ENCODE measurements at regions not wholly inside any gene's neighbourhood (a gene's known extent, or its start where the extent isn't known, plus 50 kb on each side); places are given as distances from the start of the nearest gene placed in this dataset.

DNA sequence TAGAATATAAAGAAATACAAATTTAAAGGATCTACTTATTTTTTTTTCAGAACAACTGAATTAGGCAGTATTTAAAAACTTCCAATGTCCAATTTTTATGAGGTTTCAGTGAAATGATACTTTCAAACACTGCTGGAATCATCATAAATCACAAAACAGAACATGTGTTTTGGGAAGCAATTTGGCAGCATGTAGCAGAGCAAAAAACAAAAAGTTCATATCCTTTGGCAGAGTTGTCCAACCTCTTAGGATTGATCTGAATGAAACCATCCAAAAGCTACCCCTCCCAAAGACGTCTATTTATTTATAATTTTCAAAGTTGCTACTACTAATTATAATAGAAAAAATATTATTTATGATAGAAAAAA, 192.4 kb upstream of the PUM3 start:
- Histone ChIP-seq H3K9me3 (ENCODE audit: low read length) (no peaks in the 10 kb centered on the region), H3K36me3 (ENCODE audit: insufficient read depth, low read length) (no peaks in the 10 kb centered on the region), H3K4me3 (ENCODE audit: low read length) (no peak overlapping the region), H3K27me3 (ENCODE audit: insufficient read depth, low read length) (no peaks in the 10 kb centered on the region), H2AFZ (ENCODE audit: low read depth, low read length) (no peak overlapping the region), H3K4me1 (ENCODE audit: insufficient read depth, low read length) (peaks cover 4% of the 10 kb centered on the region)

DNA sequence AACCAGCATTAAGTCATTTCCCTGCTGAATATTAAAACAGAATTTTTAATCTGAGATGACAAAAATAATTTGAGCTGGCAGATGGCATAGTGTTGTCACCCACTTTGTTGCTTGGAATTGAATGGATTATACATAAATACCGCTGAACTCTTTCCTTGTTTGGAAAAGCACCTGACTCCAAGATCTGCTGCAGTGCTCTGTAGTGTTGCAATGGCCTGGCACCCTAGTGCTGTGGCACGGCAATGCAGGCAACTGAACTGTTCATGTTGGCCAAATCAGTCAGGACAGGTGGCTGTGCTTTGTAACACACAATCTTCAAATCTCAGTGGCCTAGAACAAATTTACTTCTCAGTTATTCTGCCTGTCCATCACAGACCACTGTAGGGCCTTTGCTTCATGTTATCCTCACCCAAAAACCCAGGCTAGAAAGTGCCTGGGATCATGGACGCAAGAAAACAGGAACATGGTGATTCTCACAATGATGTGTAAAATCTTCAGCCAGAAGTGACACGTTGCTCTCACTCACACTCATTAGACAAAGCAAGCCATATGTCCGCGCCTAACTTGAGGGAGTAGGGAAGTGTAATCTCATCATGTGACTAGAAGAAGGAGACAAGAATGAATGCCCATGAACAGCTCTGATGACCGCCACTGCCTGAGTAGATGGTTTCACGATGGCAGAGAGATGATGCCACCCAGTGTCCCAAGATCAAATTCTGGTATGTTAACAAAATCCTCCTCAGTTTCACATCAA, 191.9 kb upstream of the PUM3 start:
- Histone ChIP-seq H3K27me3 (ENCODE audit: insufficient read depth, low read length) (no peaks in the 10 kb centered on the region), H3K9me3 (ENCODE audit: low read length) (no peaks in the 10 kb centered on the region), H2AFZ (ENCODE audit: low read depth, low read length) (no peak overlapping the region), H3K4me3 (ENCODE audit: low read length) (no peak overlapping the region), H3K36me3 (ENCODE audit: insufficient read depth, low read length) (no peaks in the 10 kb centered on the region), H3K4me1 (ENCODE audit: insufficient read depth, low read length) (peaks cover 4% of the 10 kb centered on the region)

DNA sequence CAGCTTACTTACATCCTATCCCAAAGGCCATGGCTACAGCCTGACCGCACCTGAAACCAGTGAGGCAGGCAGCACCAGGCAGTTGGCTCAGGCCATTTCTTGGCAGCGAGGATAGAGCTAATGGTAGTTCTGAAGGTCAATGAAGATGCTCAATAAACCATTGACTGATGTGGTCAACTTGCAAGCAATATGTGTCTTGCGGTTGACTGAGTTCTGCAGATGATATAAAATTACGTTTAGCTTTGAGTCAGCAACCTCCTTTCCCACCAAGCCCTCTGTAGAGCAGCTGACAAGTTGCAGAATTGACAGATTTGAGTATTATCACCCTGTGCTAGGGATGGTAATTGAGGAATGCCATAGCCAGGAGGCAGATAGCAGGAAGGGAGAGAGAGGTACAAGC, 189.0 kb upstream of the PUM3 start:
- Histone ChIP-seq H3K9me3 (ENCODE audit: low read length) (no peaks in the 10 kb centered on the region), H3K27me3 (ENCODE audit: insufficient read depth, low read length) (no peaks in the 10 kb centered on the region), H3K4me1 (ENCODE audit: insufficient read depth, low read length) (no peaks in the 10 kb centered on the region), H3K36me3 (ENCODE audit: insufficient read depth, low read length) (no peaks in the 10 kb centered on the region), H3K4me3 (ENCODE audit: low read length) (no peak overlapping the region), H2AFZ (ENCODE audit: low read depth, low read length) (no peak overlapping the region)

DNA sequence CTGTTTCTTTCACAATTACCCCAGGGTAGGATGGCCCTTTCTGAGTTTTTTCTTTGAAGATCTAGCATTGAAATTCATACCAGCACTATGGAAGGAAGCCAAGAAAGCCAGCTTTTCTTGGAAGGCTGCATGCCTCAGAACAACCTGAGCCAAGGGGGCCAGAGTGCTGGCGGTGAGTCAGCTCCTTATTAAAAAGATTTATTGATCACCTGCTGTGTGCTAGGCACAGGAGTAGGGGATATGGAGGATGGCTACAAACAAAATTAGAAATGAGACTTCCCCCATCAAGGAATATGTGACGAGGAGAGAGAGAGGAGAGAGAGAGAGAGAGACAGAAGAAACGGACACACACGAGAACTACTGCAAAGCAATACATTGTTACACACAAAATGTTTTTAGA, 184.6 kb upstream of the PUM3 start:
- H3K27me3 ChIP-seq (ENCODE audit: insufficient read depth, low read length), result no peaks in the 10 kb centered on the region
- H2AFZ ChIP-seq (ENCODE audit: low read depth, low read length), result no peak overlapping the region
- H3K4me1 ChIP-seq (ENCODE audit: insufficient read depth, low read length), result no peaks in the 10 kb centered on the region
- H3K36me3 ChIP-seq (ENCODE audit: insufficient read depth, low read length), result no peaks in the 10 kb centered on the region
- H3K4me3 ChIP-seq (ENCODE audit: low read length), result no peak overlapping the region
- H3K9me3 ChIP-seq (ENCODE audit: low read length), result no peaks in the 10 kb centered on the region

DNA sequence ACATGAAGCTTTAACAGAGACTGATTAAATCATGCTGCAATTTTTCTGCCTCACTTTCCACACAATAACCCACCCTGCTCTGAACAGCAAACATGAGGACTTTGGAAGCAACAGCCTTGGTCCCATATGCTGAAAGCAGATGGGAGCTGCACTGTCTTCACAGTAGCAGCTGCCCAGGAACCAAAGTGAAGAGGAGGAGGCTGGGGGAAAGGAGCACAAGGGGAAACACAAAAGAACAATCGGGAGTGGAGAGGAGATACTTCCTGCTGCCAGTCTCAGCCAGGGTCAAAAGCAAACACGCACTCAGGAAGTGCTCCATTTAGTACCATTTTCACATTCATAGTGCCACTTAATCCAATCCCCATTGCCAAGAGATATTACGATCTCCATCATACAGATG, 183.3 kb upstream of the PUM3 start:
- H2AFZ ChIP-seq (ENCODE audit: low read depth, low read length), result no peak overlapping the region
- no peaks in the 10 kb centered on the region for H3K36me3 ChIP-seq (ENCODE audit: insufficient read depth, low read length)
- no peak overlapping the region for H3K4me3 ChIP-seq (ENCODE audit: low read length)
- H3K9me3 ChIP-seq (ENCODE audit: low read length), result no peaks in the 10 kb centered on the region
- no peaks in the 10 kb centered on the region for H3K27me3 ChIP-seq (ENCODE audit: insufficient read depth, low read length)
- no peaks in the 10 kb centered on the region for H3K4me1 ChIP-seq (ENCODE audit: insufficient read depth, low read length)

DNA sequence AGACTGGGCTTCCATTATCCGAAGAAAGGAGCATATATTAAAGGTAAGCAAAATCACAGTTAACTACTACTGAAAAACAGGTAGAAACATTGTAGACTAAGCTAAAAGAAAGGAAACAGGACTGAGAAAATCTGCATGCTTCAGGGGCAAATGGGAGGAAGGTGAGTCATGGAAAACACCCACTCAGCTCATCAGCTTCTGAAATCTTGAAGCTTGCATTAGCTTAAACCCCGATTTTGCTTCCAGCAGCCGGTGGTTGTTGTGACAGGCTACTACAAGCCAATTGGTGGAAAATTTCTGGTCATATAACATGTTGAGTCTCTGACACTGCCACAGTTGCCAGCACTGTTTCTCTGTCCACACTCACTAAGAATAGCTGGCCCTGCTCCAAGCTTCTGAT, 179.6 kb upstream of the PUM3 start:
- no peaks in the 10 kb centered on the region for H3K4me1 ChIP-seq (ENCODE audit: insufficient read depth, low read length)
- H3K4me3 ChIP-seq (ENCODE audit: low read length), result no peak overlapping the region
- H3K36me3 ChIP-seq (ENCODE audit: insufficient read depth, low read length), result no peaks in the 10 kb centered on the region
- no peaks in the 10 kb centered on the region for H3K27me3 ChIP-seq (ENCODE audit: insufficient read depth, low read length)
- no peak overlapping the region for H2AFZ ChIP-seq (ENCODE audit: low read depth, low read length)
- no peaks in the 10 kb centered on the region for H3K9me3 ChIP-seq (ENCODE audit: low read length)

DNA sequence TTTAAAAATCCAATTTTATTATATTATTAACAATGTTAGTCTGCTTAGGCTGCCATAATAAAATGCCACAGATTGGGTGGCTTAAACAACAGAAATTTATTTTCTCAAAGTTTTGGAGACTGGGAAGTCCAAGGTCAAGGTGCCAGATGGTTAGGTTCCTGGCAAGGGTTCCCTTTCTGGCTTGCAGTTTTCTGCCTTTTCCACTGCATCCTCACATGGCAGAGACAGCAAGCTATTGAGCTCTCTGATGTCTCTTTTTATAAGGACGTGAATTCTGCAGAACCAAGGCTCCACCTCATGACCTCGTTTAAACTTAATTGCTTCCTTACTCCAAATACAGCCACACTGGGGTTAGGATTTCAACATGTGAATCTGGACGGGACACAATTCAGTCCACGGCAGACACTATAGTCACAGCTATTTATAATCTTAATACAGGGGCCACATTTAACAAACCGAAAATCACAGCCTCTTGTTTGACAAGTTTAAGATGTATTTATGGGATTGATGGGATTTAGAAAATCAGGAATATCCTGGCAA, 174.9 kb upstream of the PUM3 start:
- H3K36me3 ChIP-seq (ENCODE audit: insufficient read depth, low read length), result no peaks in the 10 kb centered on the region
- H3K4me3 ChIP-seq (ENCODE audit: low read length), result no peak overlapping the region
- no peaks in the 10 kb centered on the region for H3K9me3 ChIP-seq (ENCODE audit: low read length)
- no peak overlapping the region for H2AFZ ChIP-seq (ENCODE audit: low read depth, low read length)
- no peaks in the 10 kb centered on the region for H3K27me3 ChIP-seq (ENCODE audit: insufficient read depth, low read length)
- H3K4me1 ChIP-seq (ENCODE audit: insufficient read depth, low read length), result no peaks in the 10 kb centered on the region

DNA sequence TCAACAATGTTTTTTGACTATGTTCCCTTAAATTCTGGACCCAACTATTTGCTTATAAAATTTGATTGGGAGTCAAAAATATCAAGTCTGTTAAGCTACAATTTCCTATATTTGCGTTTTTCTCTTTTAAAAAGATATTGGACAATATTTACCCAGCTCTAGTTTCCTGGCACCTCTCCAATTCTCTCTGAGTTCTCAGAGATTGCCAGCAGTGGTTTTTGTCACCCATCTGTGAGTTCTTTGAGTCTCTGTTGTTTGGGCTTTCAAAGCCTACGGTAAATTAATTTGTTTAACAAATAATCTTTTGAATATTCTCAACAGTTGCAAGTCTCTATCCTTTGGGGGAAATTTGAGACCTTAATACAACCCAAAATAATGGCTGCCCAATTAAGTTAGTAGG, 174.2 kb upstream of the PUM3 start:
- no peaks in the 10 kb centered on the region for H3K9me3 ChIP-seq (ENCODE audit: low read length)
- H3K27me3 ChIP-seq (ENCODE audit: insufficient read depth, low read length), result no peaks in the 10 kb centered on the region
- H3K4me1 ChIP-seq (ENCODE audit: insufficient read depth, low read length), result no peaks in the 10 kb centered on the region
- H3K36me3 ChIP-seq (ENCODE audit: insufficient read depth, low read length), result no peaks in the 10 kb centered on the region
- H2AFZ ChIP-seq (ENCODE audit: low read depth, low read length), result no peak overlapping the region
- no peak overlapping the region for H3K4me3 ChIP-seq (ENCODE audit: low read length)

DNA sequence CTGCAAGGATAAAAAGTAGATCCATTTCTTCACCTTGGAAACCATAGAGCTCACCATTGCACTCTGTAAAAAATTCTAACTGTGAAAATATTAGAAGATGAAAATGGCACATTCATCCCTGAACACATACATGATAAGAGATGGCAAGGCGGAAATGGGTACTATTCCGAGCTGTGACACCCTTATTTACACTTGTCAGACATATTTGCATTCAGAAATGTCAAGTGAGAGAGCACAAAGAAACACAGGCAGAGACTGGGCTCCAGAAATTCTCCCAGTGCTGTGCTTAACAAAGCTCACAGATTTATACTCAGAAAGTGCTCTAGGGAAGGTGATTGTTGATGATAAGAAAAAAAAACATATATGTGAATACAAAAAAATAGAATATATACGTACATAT, 170.3 kb upstream of the PUM3 start:
- Histone ChIP-seq H3K27me3 (ENCODE audit: insufficient read depth, low read length) (no peaks in the 10 kb centered on the region), H2AFZ (ENCODE audit: low read depth, low read length) (no peak overlapping the region), H3K4me1 (ENCODE audit: insufficient read depth, low read length) (no peaks in the 10 kb centered on the region), H3K9me3 (ENCODE audit: low read length) (no peaks in the 10 kb centered on the region), H3K36me3 (ENCODE audit: insufficient read depth, low read length) (no peaks in the 10 kb centered on the region), H3K4me3 (ENCODE audit: low read length) (no peak overlapping the region)

DNA sequence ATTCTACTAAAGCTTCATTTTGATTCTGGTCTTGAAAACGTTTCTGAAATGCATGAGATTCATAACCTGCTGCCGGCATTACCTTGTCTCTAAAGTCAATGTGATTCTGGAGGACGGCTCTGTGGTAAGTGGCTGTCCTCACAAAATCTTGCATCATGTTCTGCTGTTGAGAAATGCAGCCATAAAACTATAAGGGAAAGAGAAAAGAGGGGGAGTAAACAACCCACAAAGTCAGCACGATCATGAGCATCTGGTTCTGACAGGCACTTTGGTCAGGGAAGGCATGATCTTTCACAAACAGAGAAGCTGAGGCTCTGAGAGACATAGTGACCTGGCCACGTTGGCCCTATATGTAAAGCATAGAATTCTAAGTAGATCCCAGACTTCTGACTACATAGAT, 168.9 kb upstream of the PUM3 start:
- no peaks in the 10 kb centered on the region for H3K9me3 ChIP-seq (ENCODE audit: low read length)
- H3K4me1 ChIP-seq (ENCODE audit: insufficient read depth, low read length), result no peaks in the 10 kb centered on the region
- H3K36me3 ChIP-seq (ENCODE audit: insufficient read depth, low read length), result no peaks in the 10 kb centered on the region
- no peaks in the 10 kb centered on the region for H3K27me3 ChIP-seq (ENCODE audit: insufficient read depth, low read length)
- no peak overlapping the region for H3K4me3 ChIP-seq (ENCODE audit: low read length)
- no peak overlapping the region for H2AFZ ChIP-seq (ENCODE audit: low read depth, low read length)

DNA sequence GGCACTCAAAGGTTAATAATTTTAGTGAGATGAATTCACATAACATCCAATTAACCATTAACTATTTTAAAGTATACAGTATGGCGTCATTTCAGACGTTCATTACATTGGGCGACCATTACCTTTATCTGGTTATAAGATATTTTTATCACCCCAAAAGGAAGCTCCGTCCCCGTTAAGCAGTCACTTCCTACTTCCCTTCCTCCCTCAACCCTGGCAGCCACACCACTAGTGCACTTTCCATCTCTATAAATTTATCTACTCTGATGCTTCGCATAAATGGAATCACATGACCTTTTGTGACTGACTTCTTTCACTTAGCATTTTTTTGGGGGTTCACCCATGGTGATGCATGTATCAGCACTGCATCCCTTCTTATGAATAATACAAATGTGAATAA, 168.3 kb upstream of the PUM3 start:
- Histone ChIP-seq H2AFZ (ENCODE audit: low read depth, low read length) (no peak overlapping the region), H3K36me3 (ENCODE audit: insufficient read depth, low read length) (no peaks in the 10 kb centered on the region), H3K4me3 (ENCODE audit: low read length) (no peak overlapping the region), H3K9me3 (ENCODE audit: low read length) (no peaks in the 10 kb centered on the region), H3K27me3 (ENCODE audit: insufficient read depth, low read length) (no peaks in the 10 kb centered on the region), H3K4me1 (ENCODE audit: insufficient read depth, low read length) (no peaks in the 10 kb centered on the region)

DNA sequence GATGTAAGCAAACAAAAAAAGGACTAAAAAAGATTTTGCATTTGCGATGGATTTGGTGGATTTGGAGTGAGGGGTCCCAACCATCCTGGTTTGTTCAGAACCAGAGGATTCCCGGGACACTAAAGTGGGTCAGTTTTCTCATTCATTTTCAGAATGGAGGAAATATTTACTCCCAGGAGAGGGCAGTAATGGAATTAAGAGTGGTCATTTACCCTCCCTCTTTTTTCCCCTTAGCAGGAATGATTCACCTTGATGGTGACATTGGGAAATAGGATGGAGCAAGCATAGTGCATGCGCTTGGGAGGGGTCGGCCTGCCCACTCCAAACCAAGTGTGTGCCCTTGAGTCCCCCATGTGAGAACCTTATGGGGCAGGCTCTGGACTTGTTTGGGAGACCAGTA, 164.2 kb upstream of the PUM3 start:
- no peaks in the 10 kb centered on the region for H3K4me1 ChIP-seq (ENCODE audit: insufficient read depth, low read length)
- H3K36me3 ChIP-seq (ENCODE audit: insufficient read depth, low read length), result no peaks in the 10 kb centered on the region
- no peak overlapping the region for H2AFZ ChIP-seq (ENCODE audit: low read depth, low read length)
- no peaks in the 10 kb centered on the region for H3K9me3 ChIP-seq (ENCODE audit: low read length)
- H3K27me3 ChIP-seq (ENCODE audit: insufficient read depth, low read length), result no peaks in the 10 kb centered on the region
- no peak overlapping the region for H3K4me3 ChIP-seq (ENCODE audit: low read length)

DNA sequence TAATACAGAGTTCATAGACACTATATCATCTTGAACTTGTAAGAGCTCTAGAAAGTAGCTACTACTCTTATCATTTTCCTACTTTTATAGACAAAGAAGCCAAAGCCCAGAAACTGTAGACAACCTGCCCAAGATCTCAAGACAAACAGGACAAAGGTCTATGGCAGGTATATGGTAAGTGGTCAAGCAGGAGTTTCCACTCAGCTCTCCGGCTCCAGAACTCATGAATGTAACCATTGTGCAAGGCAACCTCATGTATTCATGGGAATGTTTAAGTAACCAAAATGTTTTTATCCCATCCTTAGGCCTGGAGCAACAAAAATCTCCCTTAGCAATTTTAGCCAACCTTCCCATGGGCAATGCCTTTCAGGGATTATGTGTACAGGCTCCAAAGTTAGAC, 163.4 kb upstream of the PUM3 start:
- Histone ChIP-seq H2AFZ (ENCODE audit: low read depth, low read length) (no peak overlapping the region), H3K9me3 (ENCODE audit: low read length) (no peaks in the 10 kb centered on the region), H3K4me3 (ENCODE audit: low read length) (no peak overlapping the region), H3K36me3 (ENCODE audit: insufficient read depth, low read length) (no peaks in the 10 kb centered on the region), H3K4me1 (ENCODE audit: insufficient read depth, low read length) (no peaks in the 10 kb centered on the region), H3K27me3 (ENCODE audit: insufficient read depth, low read length) (no peaks in the 10 kb centered on the region)

DNA sequence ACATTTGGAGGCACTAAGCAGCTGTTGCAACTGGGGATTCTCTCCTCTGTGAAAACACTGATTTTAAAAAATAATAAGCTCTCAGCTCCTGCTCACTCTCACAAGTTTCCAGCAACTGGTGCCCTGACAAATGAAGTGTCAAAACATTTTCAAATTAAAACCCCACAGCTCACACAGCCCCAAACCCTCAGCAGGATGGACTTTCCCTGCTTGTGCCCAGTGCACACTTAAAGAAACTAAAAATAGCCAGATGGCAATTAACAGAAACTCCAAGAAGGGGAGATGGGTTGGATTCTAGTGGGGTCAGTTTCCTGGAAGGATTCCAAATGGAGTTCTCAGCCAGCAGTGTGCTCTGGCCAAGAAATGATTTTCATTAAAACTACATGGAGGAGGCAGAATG, 163.0 kb upstream of the PUM3 start:
- Histone ChIP-seq H2AFZ (ENCODE audit: low read depth, low read length) (no peak overlapping the region), H3K27me3 (ENCODE audit: insufficient read depth, low read length) (no peaks in the 10 kb centered on the region), H3K36me3 (ENCODE audit: insufficient read depth, low read length) (no peaks in the 10 kb centered on the region), H3K9me3 (ENCODE audit: low read length) (no peaks in the 10 kb centered on the region), H3K4me3 (ENCODE audit: low read length) (no peak overlapping the region), H3K4me1 (ENCODE audit: insufficient read depth, low read length) (no peaks in the 10 kb centered on the region)
